RPMI7951 (cell line): ENCODE measurements at regions not wholly inside any gene's neighbourhood (a gene's known extent, or its start where the extent isn't known, plus 50 kb on each side); places are given as distances from the start of the nearest gene placed in this dataset.
"Not testable (repeated sequence)": the region's sequence is repeated elsewhere in the genome, so short reads cannot be mapped to it uniquely, and the experiment has no call there.

ENCODE experiments used
- DNase-seq: peaks from one replicate; pipeline ENCODE4 v3.0.0-alpha.2; 2012; ENCODE audit warnings: low read depth

- no peak for DNase-seq
Observed at GRCh38 chr9:135356021-135356420, 123.6 kb upstream of the PPP1R26 start.

GRCh38 chr9:135356796-135357195 is 122.8 kb upstream of the PPP1R26 start:
- no peak for DNase-seq

- DNase-seq, result no peak
Observed at GRCh38 chr9:135357863-135358551, 121.6 kb upstream of the PPP1R26 start.

GRCh38 chr9:135358552-135358940 is 121.0 kb upstream of the PPP1R26 start:
- DNase-seq, result no peak

GRCh38 chr9:135359764-135360163 is 119.8 kb upstream of the PPP1R26 start:
- no peak for DNase-seq

GRCh38 chr9:135360617-135361016 is 119.0 kb upstream of the PPP1R26 start:
- DNase-seq, result no peak

GRCh38 chr9:135361668-135362067 is 117.9 kb upstream of the PPP1R26 start:
- DNase-seq, result not testable (repeated sequence)

- no peak for DNase-seq
Observed at GRCh38 chr9:135363596-135363995, 116.0 kb upstream of the PPP1R26 start.

GRCh38 chr9:135365013-135365768 is 114.4 kb upstream of the PPP1R26 start:
- DNase-seq, result no peak

GRCh38 chr9:135366104-135366503 is 113.5 kb upstream of the PPP1R26 start:
- DNase-seq, result no peak

GRCh38 chr9:135369412-135369990 is 110.1 kb upstream of the PPP1R26 start:
- DNase-seq, result no peak

GRCh38 chr9:135370411-135371375 is 108.9 kb upstream of the PPP1R26 start:
- DNase-seq, result no peak

- DNase-seq, result no peak
Observed at GRCh38 chr9:135371535-135371934, 108.0 kb upstream of the PPP1R26 start.

- DNase-seq, result no peak
Observed at GRCh38 chr9:135372036-135372435, 107.5 kb upstream of the PPP1R26 start.

- DNase-seq, result no peak
Observed at GRCh38 chr9:135372501-135373008, 107.0 kb upstream of the PPP1R26 start.

GRCh38 chr9:135373151-135373685 is 106.4 kb upstream of the PPP1R26 start:
- DNase-seq, result no peak

- no peak for DNase-seq
Observed at GRCh38 chr9:135373820-135374219, 105.8 kb upstream of the PPP1R26 start.

- no peak for DNase-seq
Observed at GRCh38 chr9:135374591-135374990, 105.0 kb upstream of the PPP1R26 start.

- DNase-seq, result no peak
Observed at GRCh38 chr9:135375001-135375400, 104.6 kb upstream of the PPP1R26 start.

- no peak for DNase-seq
Observed at GRCh38 chr9:135376511-135377265, 102.9 kb upstream of the PPP1R26 start.

GRCh38 chr9:135377431-135377830 is 102.2 kb upstream of the PPP1R26 start:
- DNase-seq, result no peak
